GM12864 (cell line): ENCODE measurements at regions not wholly inside any gene's neighbourhood (a gene's known extent, or its start where the extent isn't known, plus 50 kb on each side); places are given as distances from the start of the nearest gene placed in this dataset.

Experiments
- DNase-seq: peaks from one replicate; pipeline ENCODE4 v3.0.0-alpha.2; 2011; ENCODE audit warnings: low read depth
- H3K4me3 ChIP-seq: 2 replicates; pipeline ENCODE4 v1.5.1; 2011; ENCODE audit warnings: mild to moderate bottlenecking, low read depth, low read length, control low read depth
- TF ChIP-seq, protein P1 (sequence below): IDR thresholded peaks from 2 replicates; pipeline ENCODE4 v1.5.1; 2011; ENCODE audit warnings: low read depth, mild to moderate bottlenecking, moderate library complexity, low read length, control low read depth, inconsistent platforms; ENCODE audit errors: missing control alignments

DNA sequence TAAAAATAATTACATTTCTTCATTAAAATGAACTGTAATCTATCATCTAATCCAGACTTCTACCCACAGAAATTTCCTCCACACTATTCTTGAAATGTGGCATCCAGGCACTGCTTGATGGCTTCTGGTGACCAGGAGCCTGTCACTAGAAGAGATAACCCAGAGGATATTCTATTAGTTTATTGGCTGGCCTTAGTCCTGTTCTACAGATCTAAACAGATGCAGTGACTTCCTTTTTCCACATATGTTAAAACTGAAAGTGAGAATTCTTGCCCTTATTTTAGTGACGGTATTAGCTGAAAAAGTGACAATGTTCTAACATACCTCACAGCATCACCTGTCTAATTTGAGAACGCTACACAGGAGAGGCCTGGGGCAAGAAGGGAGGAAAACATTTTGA lies 775.4 kb downstream of the TSN start:
- no peak for DNase-seq
- TF ChIP-seq, protein P1, sequence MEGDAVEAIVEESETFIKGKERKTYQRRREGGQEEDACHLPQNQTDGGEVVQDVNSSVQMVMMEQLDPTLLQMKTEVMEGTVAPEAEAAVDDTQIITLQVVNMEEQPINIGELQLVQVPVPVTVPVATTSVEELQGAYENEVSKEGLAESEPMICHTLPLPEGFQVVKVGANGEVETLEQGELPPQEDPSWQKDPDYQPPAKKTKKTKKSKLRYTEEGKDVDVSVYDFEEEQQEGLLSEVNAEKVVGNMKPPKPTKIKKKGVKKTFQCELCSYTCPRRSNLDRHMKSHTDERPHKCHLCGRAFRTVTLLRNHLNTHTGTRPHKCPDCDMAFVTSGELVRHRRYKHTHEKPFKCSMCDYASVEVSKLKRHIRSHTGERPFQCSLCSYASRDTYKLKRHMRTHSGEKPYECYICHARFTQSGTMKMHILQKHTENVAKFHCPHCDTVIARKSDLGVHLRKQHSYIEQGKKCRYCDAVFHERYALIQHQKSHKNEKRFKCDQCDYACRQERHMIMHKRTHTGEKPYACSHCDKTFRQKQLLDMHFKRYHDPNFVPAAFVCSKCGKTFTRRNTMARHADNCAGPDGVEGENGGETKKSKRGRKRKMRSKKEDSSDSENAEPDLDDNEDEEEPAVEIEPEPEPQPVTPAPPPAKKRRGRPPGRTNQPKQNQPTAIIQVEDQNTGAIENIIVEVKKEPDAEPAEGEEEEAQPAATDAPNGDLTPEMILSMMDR, result no peak
- no peak overlapping the region for H3K4me3 ChIP-seq

DNA sequence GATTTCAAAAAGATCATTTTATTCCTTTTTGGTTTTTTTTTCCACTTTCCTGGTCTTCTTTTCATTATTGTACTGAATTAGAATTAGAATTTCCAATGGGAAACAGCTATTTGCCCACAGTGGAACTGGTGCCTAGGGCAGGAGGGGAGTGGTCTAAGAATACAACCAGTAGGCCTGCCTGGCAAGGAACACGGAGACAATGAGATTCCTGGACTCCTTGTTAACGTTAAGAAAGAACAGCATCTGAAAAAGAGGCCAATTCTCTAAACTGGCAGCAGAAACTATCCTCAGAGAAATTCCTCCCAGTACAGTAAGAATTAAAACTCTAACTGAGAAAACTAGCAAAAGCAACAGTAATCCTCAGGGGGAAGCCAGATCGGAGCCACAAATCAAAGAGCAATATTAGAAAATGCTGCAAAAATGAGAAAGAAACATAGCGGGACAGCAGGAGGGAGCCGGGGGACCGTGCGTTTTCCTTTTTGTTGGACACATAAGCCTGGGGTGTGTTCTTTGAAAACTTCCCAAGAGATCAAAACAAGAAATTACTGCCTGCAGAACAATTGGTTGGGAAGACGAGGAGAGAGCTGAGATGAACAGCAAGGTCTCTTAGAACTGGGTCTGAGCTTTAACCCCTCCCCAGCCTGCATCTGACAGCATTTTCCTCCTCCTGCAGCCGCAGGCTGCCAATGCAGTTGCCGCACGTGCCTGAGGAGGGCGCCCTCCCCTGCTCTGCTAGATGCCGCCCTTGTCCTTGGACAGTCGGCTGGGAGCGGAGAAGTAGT lies 776.0 kb downstream of the TSN start:
- no peak overlapping the region for H3K4me3 ChIP-seq
- no peak for DNase-seq
- TF ChIP-seq, protein P1, result peak; percentile 26

DNA sequence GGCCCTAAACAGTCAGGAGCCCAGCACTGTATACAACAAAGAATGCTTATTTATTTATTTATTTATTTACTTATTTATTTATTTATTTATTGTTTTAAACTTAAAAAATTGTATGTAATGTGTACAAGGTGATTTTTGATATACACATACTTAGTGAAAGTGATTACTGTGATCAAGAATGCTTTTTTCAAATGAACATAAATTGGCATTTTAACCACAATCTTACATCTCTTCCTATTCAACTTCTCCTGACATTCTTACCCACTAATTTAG lies 776.6 kb downstream of the TSN start:
- no peak for DNase-seq
- TF ChIP-seq, protein P1, result no peak
- H3K4me3 ChIP-seq, result no peak overlapping the region

DNA sequence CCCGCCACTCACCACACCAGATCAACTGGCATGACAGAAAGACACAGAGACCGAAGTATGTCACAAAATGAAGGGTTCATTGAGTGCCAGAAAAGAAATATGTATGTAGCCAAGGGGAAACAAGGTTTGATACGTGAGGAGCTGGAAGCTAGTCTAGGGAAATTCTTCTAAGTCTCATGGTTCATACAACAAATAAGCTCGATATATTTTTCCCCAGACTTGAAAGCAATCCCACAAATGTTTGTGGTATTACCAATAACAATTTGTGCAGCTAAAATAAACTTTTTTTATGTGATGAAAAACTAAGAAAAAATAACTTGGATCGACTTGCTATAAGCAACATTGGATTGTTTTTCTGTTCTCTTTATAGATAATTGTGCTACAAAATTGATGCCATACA lies 777.0 kb downstream of the TSN start:
- H3K4me3 ChIP-seq, result no peak overlapping the region
- DNase-seq, result no peak
- TF ChIP-seq, protein P1, result no peak

DNA sequence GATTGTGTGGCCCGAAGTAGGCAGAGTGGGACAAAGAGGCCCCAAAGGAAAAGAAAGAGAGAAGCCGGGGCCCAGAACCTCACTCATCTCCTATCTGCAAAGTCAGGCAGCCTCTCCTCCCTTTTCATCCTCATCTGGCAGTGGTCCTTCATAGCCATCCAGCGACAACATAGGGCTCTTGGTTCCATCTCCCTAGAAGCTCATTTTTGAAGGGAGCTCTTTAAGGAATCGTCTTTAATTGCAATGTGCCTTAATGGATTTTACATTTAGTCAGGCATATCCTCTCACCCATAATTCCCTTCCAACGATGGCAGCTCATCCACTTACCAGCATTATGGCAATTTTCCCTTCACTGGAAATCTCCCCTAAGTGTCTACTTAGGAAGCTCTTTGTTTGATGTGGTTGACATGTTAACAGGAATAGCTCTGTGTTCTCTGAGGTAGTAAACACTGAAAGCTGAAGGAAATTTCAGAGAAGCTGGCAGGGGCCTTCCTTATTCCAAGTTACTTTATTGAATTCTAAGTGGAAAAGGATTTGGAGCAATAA lies 780.6 kb downstream of the TSN start:
- H3K4me3 ChIP-seq, result no peak overlapping the region
- DNase-seq, result no peak
- TF ChIP-seq, protein P1, result no peak

DNA sequence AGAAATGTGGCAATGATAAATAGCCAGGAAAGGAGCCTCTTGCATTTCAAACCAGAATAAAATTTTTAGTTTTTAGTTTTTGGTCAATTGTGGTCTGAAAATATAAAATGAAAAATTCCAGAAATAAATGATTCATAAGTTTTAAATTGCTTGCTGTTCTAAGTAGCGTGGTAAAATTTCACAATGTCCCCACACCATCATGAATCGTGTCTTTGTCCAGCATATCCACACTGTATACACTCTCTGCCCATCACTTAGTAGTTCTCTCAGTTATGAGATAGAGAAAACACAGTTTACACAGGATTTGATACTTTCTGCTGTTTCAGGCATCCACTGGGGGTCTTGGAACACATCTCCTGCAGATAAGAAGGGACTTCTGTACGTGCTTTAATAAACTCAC lies 783.9 kb downstream of the TSN start:
- TF ChIP-seq, protein P1, result no peak
- no peak for DNase-seq
- no peak overlapping the region for H3K4me3 ChIP-seq

DNA sequence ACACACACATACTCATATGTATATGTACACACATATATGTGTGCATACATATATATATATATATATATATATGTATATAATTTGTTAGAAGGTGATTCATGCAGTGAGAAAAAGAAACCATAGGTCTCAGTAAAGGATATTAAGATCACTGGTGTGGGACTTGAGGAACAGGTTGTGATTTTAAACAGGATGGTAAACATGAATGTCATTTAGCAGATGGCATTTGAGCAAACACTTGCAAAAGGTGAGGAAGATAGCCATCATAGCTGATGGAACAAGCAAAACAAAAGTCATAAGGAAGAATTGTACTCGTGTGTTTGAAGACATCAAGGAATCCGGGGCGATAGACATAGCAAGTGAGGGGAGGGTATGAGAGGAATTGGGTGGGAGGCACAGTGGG lies 784.5 kb downstream of the TSN start:
- TF ChIP-seq, protein P1, result no peak
- H3K4me3 ChIP-seq, result no peak overlapping the region
- DNase-seq, result no peak
